Kidney epithelial cell (primary cell): ENCODE measurements at regions not wholly inside any gene's neighbourhood (a gene's known extent, or its start where the extent isn't known, plus 50 kb on each side); places are given as distances from the start of the nearest gene placed in this dataset.

ENCODE experiments used
- DNase-seq: peaks from one replicate; pipeline ENCODE4 v3.0.0-alpha.2; 2010; ENCODE audit warnings: low read depth
- H3K27me3 ChIP-seq: 2 replicates; pipeline ENCODE4 v1.6.0; 2011; ENCODE audit warnings: low read length; ENCODE audit not compliant: control insufficient read depth, insufficient read depth
- H3K36me3 ChIP-seq: 2 replicates; pipeline ENCODE4 v1.5.1; 2011; ENCODE audit warnings: low read length; ENCODE audit not compliant: control insufficient read depth, insufficient read depth
- H3K4me3 ChIP-seq: 2 replicates; pipeline ENCODE4 v1.5.1; 2011; ENCODE audit warnings: low read depth, mild to moderate bottlenecking, control low read depth, low read length
- CTCF ChIP-seq: IDR thresholded peaks from 2 replicates; pipeline ENCODE4 v1.5.1; 2011; ENCODE audit warnings: mild to moderate bottlenecking, moderate library complexity, low read length, control low read depth, inconsistent platforms; ENCODE audit not compliant: insufficient read depth, poor library complexity, severe bottlenecking

GRCh38 chr7:1325646-1326510 is 93.2 kb downstream of the UNCX start:
- Histone ChIP-seq H3K4me3 (no peak overlapping the region), H3K36me3 (no peaks in the 10 kb centered on the region), H3K27me3 (peaks cover 55% of the 10 kb centered on the region)
- TF ChIP-seq CTCF, result no peak
- no peak for DNase-seq

- H3K27me3 ChIP-seq, result peaks cover 58% of the 10 kb centered on the region
- no peak overlapping the region for H3K4me3 ChIP-seq
- no peak for TF ChIP-seq CTCF
- H3K36me3 ChIP-seq, result no peaks in the 10 kb centered on the region
- no peak for DNase-seq
These were observed 93.8 kb downstream of the UNCX start for GRCh38 chr7:1326511-1326785.

- Histone ChIP-seq H3K4me3 (no peak overlapping the region), H3K27me3 (peaks cover 47% of the 10 kb centered on the region), H3K36me3 (no peaks in the 10 kb centered on the region)
- no peak for TF ChIP-seq CTCF
- no peak for DNase-seq
These were observed 96.6 kb downstream of the UNCX start for GRCh38 chr7:1329261-1329660.

GRCh38 chr7:1329966-1330800 is 97.5 kb downstream of the UNCX start:
- no peak for TF ChIP-seq CTCF
- DNase-seq, result no peak
- H3K4me3 ChIP-seq, result no peak overlapping the region

GRCh38 chr7:1330801-1331425 is 98.2 kb downstream of the UNCX start:
- no peak overlapping the region for H3K4me3 ChIP-seq
- TF ChIP-seq CTCF, result no peak
- no peak for DNase-seq
- H3K27me3 ChIP-seq, result peaks cover 35% of the 10 kb centered on the region
- H3K36me3 ChIP-seq, result no peaks in the 10 kb centered on the region

More at GRCh38 chr7:1329966-1330800, 97.5 kb downstream of the UNCX start:
- H3K27me3 ChIP-seq, result peaks cover 39% of the 10 kb centered on the region
- no peaks in the 10 kb centered on the region for H3K36me3 ChIP-seq
